Heart right ventricle (tissue), 16 donors: ENCODE measurements at regions not wholly inside any gene's neighbourhood (a gene's known extent, or its start where the extent isn't known, plus 50 kb on each side); places are given as distances from the start of the nearest gene placed in this dataset.

Experiments
- ATAC-seq, 8 donors: fragments of 200-7000 bp; cut with Tn5 transposase; one replicate each; pipeline ENCODE4 v1.9.1; 2020; ENCODE audit warnings: mild to moderate bottlenecking in 8 of 8, moderate library complexity in 8 of 8, moderate number of reproducible peaks in 1 of 8
- DNase-seq, 2 donors: peaks; one replicate each; pipeline ENCODE4 v3.0.0-alpha.2; 2020
- H3K27ac ChIP-seq, 10 donors: fragments of 200-600 bp; sonication (generic) in 2 of 10; one replicate each; pipeline versions ENCODE4 v1.5.0 to v1.8.0; 2020 to 2022; ENCODE audit warnings: mild to moderate bottlenecking in 3 of 10
- H3K27me3 ChIP-seq, 7 donors: fragments of 200-600 bp; one replicate each; pipeline ENCODE4 v1.8.0; 2021 to 2022; ENCODE audit warnings: mild to moderate bottlenecking in 2 of 7
- H3K36me3 ChIP-seq, 9 donors: fragments of 200-600 bp; sonication (generic) in 1 of 9; one replicate each; pipeline versions ENCODE4 v1.5.0 to v1.8.0; 2020 to 2022; ENCODE audit warnings: mild to moderate bottlenecking in 2 of 9
- H3K4me1 ChIP-seq, 9 donors: fragments of 200-600 bp; sonication (generic) in 1 of 9; one replicate each; pipeline versions ENCODE4 v1.5.0 to v1.8.0; 2020 to 2022; ENCODE audit warnings: mild to moderate bottlenecking in 4 of 9
- H3K4me3 ChIP-seq, 10 donors: fragments of 200-600 bp; sonication (generic) in 2 of 10; one replicate each; pipeline versions ENCODE4 v1.5.0 to v1.8.0; 2020 to 2022; ENCODE audit warnings: mild to moderate bottlenecking in 7 of 10, moderate library complexity in 2 of 10
- H3K9me3 ChIP-seq, 11 donors: fragments of 200-600 bp in 10 of 11; sonication (generic) in 2 of 11; one replicate each; pipeline versions ENCODE4 v1.5.0 to v1.8.0; 2013 to 2022; ENCODE audit warnings: mild to moderate bottlenecking in 2 of 11, control low read depth in 1 of 11, moderate library complexity in 1 of 11
- CTCF ChIP-seq, 9 donors: fragments of 200-600 bp; sonication (generic) in 2 of 9; IDR thresholded peaks; one replicate each; pipeline versions ENCODE4 v1.5.0 to v1.8.0; 2021 to 2022; ENCODE audit warnings: antibody characterized with exemption in 9 of 9, mild to moderate bottlenecking in 5 of 9, moderate library complexity in 1 of 9
- WGBS, 2 donors: extraction: QIAGEN DNeasy Blood & Tissue Kit; methylation state at CpG; one replicate each; pipeline ENCODE4 v1.1.7; 2013; ENCODE audit warnings: inconsistent platforms in 1 of 2; 5-methylcytosine and 5-hydroxymethylcytosine counted together
- intact Hi-C, 10 donors: fragments of 100-400 bp; cut with DNase I; formaldehyde crosslinking; loops; one replicate each; pipeline versions ENCODE4 v1.11.1 to v1.14.2; 2022
- donor health status: Arrhythmogenic right ventricular cardiomyopathy.
- donor health status: ischemic (EF 13 %, LVEDD 7.1; RV severe dilation, severe dysfunction).
- donor health status: healthy with polysubstance abuse.
- donor health status: DM: no; HTN: yes; CAD: no.
- donor health status: DM: no; HTN: no; CAD: no.
- donor health status: ischemic (EF 25% LVEDD 6.9; RV normal size, moderate dysfunction).
- donor health status: ischemic (EF 25% LVEDD 5.7; RV mildly dilated, moderate dysfunction).
- donor health status: healthy.
- donor health status: DM: yes; HTN: yes; CAD: no.
- donor health status: Ischemic cardiomyopathy.
- donor health status: ischemic (EF 35%, LVEDD 5.7; RV mildly dilated, moderate dysfunction).
- donor health status: nonischemic (EF 11% LVEDD 7.7; RV severe dilation, severe dysfunction).
- donor health status: DM: yes; HTN: yes; CAD: no.
- donor health status: PGD.
- donor health status: ischemic (EF 29% LVEDD 5.4; RV normal size, mild dysfunction).
- donor health status: nonischemic (EF 23%, LVEDD 6.1; RV moderate dilation, normal function).

- Histone ChIP-seq H3K36me3 (no peaks in the 10 kb centered on the region), H3K4me1 (peaks cover 0 to 7% (median 2%) of the 10 kb centered on the region in 9 donors), H3K27ac (no peak overlapping the region), H3K9me3 (peaks cover 0 to 7% (median 0%) of the 10 kb centered on the region in 11 donors), H3K27me3 (no peaks in the 10 kb centered on the region), H3K4me3 (no peak overlapping the region)
- WGBS, 2 donors = 76 to 91% methylated on average over 1 of the region's 1 CpG
- no peak for TF ChIP-seq CTCF (IDR thresholded peaks at IDR 0.05)
- ATAC-seq (no peak), DNase-seq (no peak)
- intact Hi-C loops = no loop called here
These were observed 117.9 kb downstream of the JCAD start for GRCh38 chr10:29941476-29941875.

- H3K27ac ChIP-seq = no peak overlapping the region
- H3K36me3 ChIP-seq = no peaks in the 10 kb centered on the region
- no peak overlapping the region for H3K4me3 ChIP-seq
- no peaks in the 10 kb centered on the region for H3K27me3 ChIP-seq
- no peak for DNase-seq
- H3K9me3 ChIP-seq = peaks cover 0 to 33% (median 7%) of the 10 kb centered on the region in 11 donors
- no peak for ATAC-seq
- no peak for TF ChIP-seq CTCF (IDR thresholded peaks at IDR 0.05)
- intact Hi-C loops = no loop called here
- WGBS, 2 donors = 86 to 87% methylated on average over 4 of the region's 4 CpGs
- H3K4me1 ChIP-seq = no peaks in the 10 kb centered on the region
These were observed 126.4 kb downstream of the JCAD start for GRCh38 chr10:29932991-29933390.

GRCh38 chr10:29931833-29932232 is 127.6 kb downstream of the JCAD start:
- no peaks in the 10 kb centered on the region for H3K4me1 ChIP-seq
- TF ChIP-seq CTCF (IDR thresholded peaks at IDR 0.05) = no peak
- no peaks in the 10 kb centered on the region for H3K36me3 ChIP-seq
- H3K9me3 ChIP-seq = peaks cover 0 to 33% (median 7%) of the 10 kb centered on the region in 11 donors
- no peak for ATAC-seq
- 81 to 87% methylated on average over 2 of the region's 2 CpGs for WGBS, 2 donors
- no peaks in the 10 kb centered on the region for H3K27me3 ChIP-seq
- H3K4me3 ChIP-seq = no peak overlapping the region
- no peak for DNase-seq
- no peak overlapping the region for H3K27ac ChIP-seq
- intact Hi-C loops = no loop called here

GRCh38 chr10:29929006-29929405 is 130.4 kb downstream of the JCAD start:
- Histone ChIP-seq H3K4me3 (no peak overlapping the region), H3K4me1 (no peaks in the 10 kb centered on the region), H3K27me3 (no peaks in the 10 kb centered on the region), H3K9me3 (peaks cover 0 to 40% (median 7%) of the 10 kb centered on the region in 11 donors), H3K27ac (no peak overlapping the region), H3K36me3 (no peaks in the 10 kb centered on the region)
- no peak for TF ChIP-seq CTCF (IDR thresholded peaks at IDR 0.05)
- intact Hi-C loops = loop anchor here in 2 of 10 donors (5.0 to 10.0 kb wide), 2 partner anchors 66 to 73 kb away; no protein-coding TSS in a partner anchor
- no peak for ATAC-seq
- DNase-seq = no peak
- WGBS, 2 donors = 93 to 95% methylated on average over 10 of the region's 10 CpGs
